DND-41 (cell line): ENCODE measurements at regions not wholly inside any gene's neighbourhood (a gene's known extent, or its start where the extent isn't known, plus 50 kb on each side); places are given as distances from the start of the nearest gene placed in this dataset.

ENCODE experiments used
- EZH2 ChIP-seq: IDR thresholded peaks from 3 replicates; pipeline ENCODE4 v1.6.1; 2012; ENCODE audit warnings: borderline replicate concordance, low read depth, mild to moderate bottlenecking, moderate library complexity, low read length, inconsistent platforms; ENCODE audit not compliant: severe bottlenecking
- TF ChIP-seq, protein P1 (sequence below): IDR thresholded peaks from 2 replicates; pipeline ENCODE4 v1.5.1; 2012; ENCODE audit warnings: borderline replicate concordance, low read length, moderate library complexity, mild to moderate bottlenecking; ENCODE audit not compliant: poor library complexity, severe bottlenecking; ENCODE audit errors: extremely low read depth

DNA sequence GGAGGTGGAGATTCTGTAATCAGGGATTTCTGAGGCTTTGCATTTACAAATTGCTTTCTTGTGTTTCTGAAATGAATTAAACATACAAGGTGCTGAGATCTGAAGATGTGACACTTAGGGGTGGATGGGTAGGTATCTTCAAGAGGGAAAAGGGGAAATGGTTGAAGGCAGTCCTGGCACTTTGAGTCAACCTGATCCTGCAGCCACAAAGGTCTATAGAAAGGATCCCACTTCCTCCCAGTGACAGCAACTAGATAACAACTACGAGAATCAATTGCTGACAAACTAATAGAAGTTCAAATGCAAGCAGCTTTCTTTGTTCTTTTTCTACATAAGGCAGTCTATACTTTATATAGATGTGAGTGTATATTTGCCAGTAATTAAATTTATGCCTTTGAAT, 553.3 kb downstream of the MDFIC start:
- no peak for TF ChIP-seq EZH2
- TF ChIP-seq, protein P1, sequence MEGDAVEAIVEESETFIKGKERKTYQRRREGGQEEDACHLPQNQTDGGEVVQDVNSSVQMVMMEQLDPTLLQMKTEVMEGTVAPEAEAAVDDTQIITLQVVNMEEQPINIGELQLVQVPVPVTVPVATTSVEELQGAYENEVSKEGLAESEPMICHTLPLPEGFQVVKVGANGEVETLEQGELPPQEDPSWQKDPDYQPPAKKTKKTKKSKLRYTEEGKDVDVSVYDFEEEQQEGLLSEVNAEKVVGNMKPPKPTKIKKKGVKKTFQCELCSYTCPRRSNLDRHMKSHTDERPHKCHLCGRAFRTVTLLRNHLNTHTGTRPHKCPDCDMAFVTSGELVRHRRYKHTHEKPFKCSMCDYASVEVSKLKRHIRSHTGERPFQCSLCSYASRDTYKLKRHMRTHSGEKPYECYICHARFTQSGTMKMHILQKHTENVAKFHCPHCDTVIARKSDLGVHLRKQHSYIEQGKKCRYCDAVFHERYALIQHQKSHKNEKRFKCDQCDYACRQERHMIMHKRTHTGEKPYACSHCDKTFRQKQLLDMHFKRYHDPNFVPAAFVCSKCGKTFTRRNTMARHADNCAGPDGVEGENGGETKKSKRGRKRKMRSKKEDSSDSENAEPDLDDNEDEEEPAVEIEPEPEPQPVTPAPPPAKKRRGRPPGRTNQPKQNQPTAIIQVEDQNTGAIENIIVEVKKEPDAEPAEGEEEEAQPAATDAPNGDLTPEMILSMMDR = no peak
